ENCODE measurements at regions not wholly inside any gene's neighbourhood (a gene's known extent, or its start where the extent isn't known, plus 50 kb on each side); places are given as distances from the start of the nearest gene placed in this dataset.

- DNase-seq (ENCODE audit: low spot score in 2 of 2), result no peak
- TF ChIP-seq CTCF (IDR thresholded peaks at IDR 0.05) (no peak), POLR2AphosphoS5 (IDR thresholded peaks at IDR 0.05) (no peak), POLR2A (IDR thresholded peaks at IDR 0.05) (no peak), EP300 (IDR thresholded peaks at IDR 0.05) (no peak)
- peak overlapping the region; percentile 20 for H3K27ac ChIP-seq
- no peaks in the 10 kb centered on the region for H3K36me3 ChIP-seq
- no peak overlapping the region for H3K4me3 ChIP-seq
- peaks cover 19% of the 10 kb centered on the region for H3K4me1 ChIP-seq
- no peaks in the 10 kb centered on the region for H3K27me3 ChIP-seq
- H3K9me3 ChIP-seq, result no peaks in the 10 kb centered on the region
Measured at GRCh38 chr2:38170733-38171132, 94.8 kb upstream of the CYP1B1 start.

- Histone ChIP-seq H3K4me3 (no peak overlapping the region), H3K4me1 (peaks cover 19% of the 10 kb centered on the region), H3K9me3 (no peaks in the 10 kb centered on the region), H3K27me3 (no peaks in the 10 kb centered on the region), H3K36me3 (no peaks in the 10 kb centered on the region), H3K27ac (no peak overlapping the region)
- no peak for TF ChIP-seq EP300 (IDR thresholded peaks at IDR 0.05)
- TF ChIP-seq POLR2AphosphoS5 (IDR thresholded peaks at IDR 0.05), result no peak
- no peak for TF ChIP-seq POLR2A (IDR thresholded peaks at IDR 0.05)
- TF ChIP-seq CTCF (IDR thresholded peaks at IDR 0.05), result no peak
- 78% methylated on average over 3 of the region's 3 CpGs for WGBS
- DNase-seq (ENCODE audit: low spot score in 2 of 2), result no peak
Measured at GRCh38 chr2:38170067-38170466, 94.1 kb upstream of the CYP1B1 start.

GRCh38 chr2:38168710-38169480 lies 92.9 kb upstream of the CYP1B1 start:
- 55% methylated on average over 5 of the region's 5 CpGs for WGBS
- peaks cover 13% of the 10 kb centered on the region for H3K4me1 ChIP-seq
- TF ChIP-seq CTCF (IDR thresholded peaks at IDR 0.05), result no peak
- no peak for TF ChIP-seq POLR2AphosphoS5 (IDR thresholded peaks at IDR 0.05)
- no peak for TF ChIP-seq POLR2A (IDR thresholded peaks at IDR 0.05)
- no peak for TF ChIP-seq EP300 (IDR thresholded peaks at IDR 0.05)
- H3K27ac ChIP-seq, result no peak overlapping the region
- no peaks in the 10 kb centered on the region for H3K36me3 ChIP-seq
- no peak overlapping the region for H3K4me3 ChIP-seq
- no peaks in the 10 kb centered on the region for H3K27me3 ChIP-seq
- DNase-seq (ENCODE audit: low spot score in 2 of 2), result no peak
- no peaks in the 10 kb centered on the region for H3K9me3 ChIP-seq

GRCh38 chr2:38167968-38168350 lies 92.0 kb upstream of the CYP1B1 start:
- no peak for DNase-seq (ENCODE audit: low spot score in 2 of 2)
- Histone ChIP-seq H3K27me3 (no peaks in the 10 kb centered on the region), H3K4me3 (no peak overlapping the region), H3K36me3 (no peaks in the 10 kb centered on the region), H3K4me1 (peaks cover 13% of the 10 kb centered on the region), H3K27ac (peak overlapping the region; percentile 72), H3K9me3 (no peaks in the 10 kb centered on the region)
- WGBS, result 67% methylated on average over 2 of the region's 2 CpGs
- TF ChIP-seq POLR2A (IDR thresholded peaks at IDR 0.05) (no peak), POLR2AphosphoS5 (IDR thresholded peaks at IDR 0.05) (no peak)

GRCh38 chr2:38165698-38166097 lies 89.7 kb upstream of the CYP1B1 start:
- 95% methylated on average over 2 of the region's 2 CpGs for WGBS
- H3K9me3 ChIP-seq, result no peaks in the 10 kb centered on the region
- H3K4me1 ChIP-seq, result peaks cover 13% of the 10 kb centered on the region
- H3K27ac ChIP-seq, result no peak overlapping the region
- no peaks in the 10 kb centered on the region for H3K27me3 ChIP-seq
- H3K4me3 ChIP-seq, result no peak overlapping the region
- no peak for DNase-seq (ENCODE audit: low spot score in 2 of 2)
- no peaks in the 10 kb centered on the region for H3K36me3 ChIP-seq
- no peak for TF ChIP-seq POLR2A (IDR thresholded peaks at IDR 0.05)
- TF ChIP-seq EP300 (IDR thresholded peaks at IDR 0.05), result no peak
- no peak for TF ChIP-seq CTCF (IDR thresholded peaks at IDR 0.05)
- TF ChIP-seq POLR2AphosphoS5 (IDR thresholded peaks at IDR 0.05), result no peak

Data from suprapubic skin (tissue), 4 donors.